GM23338 (cell line): ENCODE measurements at regions not wholly inside any gene's neighbourhood (a gene's known extent, or its start where the extent isn't known, plus 50 kb on each side); places are given as distances from the start of the nearest gene placed in this dataset.

Experiments
- EZH2 ChIP-seq: fragments of 200-600 bp; sonication (generic); IDR thresholded peaks from one replicate; pipeline ENCODE4 v1.8.0; 2017; ENCODE audit warnings: antibody characterized with exemption, mild to moderate bottlenecking, low read depth; ENCODE audit not compliant: unreplicated experiment
- EZH2phosphoT487 ChIP-seq: fragments of 200-600 bp; sonication (generic); IDR thresholded peaks from one replicate; pipeline ENCODE4 v1.8.1; 2018; ENCODE audit warnings: antibody characterized with exemption; ENCODE audit not compliant: unreplicated experiment
- JUNB ChIP-seq: IDR thresholded peaks from one replicate; pipeline ENCODE4 v1.6.1; 2016; ENCODE audit warnings: antibody characterized with exemption; ENCODE audit not compliant: unreplicated experiment
- NANOG ChIP-seq: IDR thresholded peaks from 2 replicates; pipeline ENCODE4 v1.6.1; 2016; ENCODE audit warnings: antibody characterized with exemption, borderline replicate concordance
- POLR2AphosphoS5 ChIP-seq: IDR thresholded peaks from 2 replicates; pipeline ENCODE4 v1.6.1; 2016; ENCODE audit warnings: antibody characterized with exemption, low read depth
- STAT1 ChIP-seq: IDR thresholded peaks from one replicate; pipeline ENCODE4 v1.6.1; 2016; ENCODE audit warnings: antibody characterized with exemption; ENCODE audit not compliant: unreplicated experiment
- TF ChIP-seq, protein P1 (sequence below), 2 experiments: fragments of 200-600 bp in 1 of 2; sonication (generic) in 1 of 2; conservative IDR thresholded peaks; 2 replicates each; pipeline versions ENCODE4 v1.5.1 to v1.6.1; 2016 to 2017; ENCODE audit warnings: antibody characterized with exemption in 2 of 2, low read depth in 2 of 2, mild to moderate bottlenecking in 2 of 2, moderate library complexity in 1 of 2
- TF ChIP-seq, protein P2 (sequence below): IDR thresholded peaks from one replicate; pipeline ENCODE4 v1.6.1; 2018; ENCODE audit warnings: antibody characterized with exemption; ENCODE audit not compliant: unreplicated experiment

DNA sequence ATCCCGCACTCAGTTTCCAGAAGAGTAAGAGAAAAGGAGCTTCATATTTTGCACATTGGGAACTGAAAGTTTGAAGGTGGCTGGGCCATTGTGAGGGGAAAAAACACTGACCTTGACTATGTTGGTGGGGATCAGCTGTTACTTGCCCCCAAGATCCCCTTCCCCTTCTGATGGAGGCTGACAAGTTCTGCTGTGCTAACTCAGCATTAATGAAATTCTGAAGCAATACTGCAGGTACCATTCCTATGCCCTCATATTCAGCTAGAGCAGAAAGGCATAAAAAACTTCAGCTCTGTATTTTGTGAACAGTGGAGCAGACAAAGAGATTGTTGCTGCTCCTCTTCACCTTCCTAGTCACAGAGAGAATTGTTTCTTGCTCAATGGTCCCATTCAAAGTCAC is 1013.8 kb upstream of the C9orf72 start:
- TF ChIP-seq, protein P1, sequence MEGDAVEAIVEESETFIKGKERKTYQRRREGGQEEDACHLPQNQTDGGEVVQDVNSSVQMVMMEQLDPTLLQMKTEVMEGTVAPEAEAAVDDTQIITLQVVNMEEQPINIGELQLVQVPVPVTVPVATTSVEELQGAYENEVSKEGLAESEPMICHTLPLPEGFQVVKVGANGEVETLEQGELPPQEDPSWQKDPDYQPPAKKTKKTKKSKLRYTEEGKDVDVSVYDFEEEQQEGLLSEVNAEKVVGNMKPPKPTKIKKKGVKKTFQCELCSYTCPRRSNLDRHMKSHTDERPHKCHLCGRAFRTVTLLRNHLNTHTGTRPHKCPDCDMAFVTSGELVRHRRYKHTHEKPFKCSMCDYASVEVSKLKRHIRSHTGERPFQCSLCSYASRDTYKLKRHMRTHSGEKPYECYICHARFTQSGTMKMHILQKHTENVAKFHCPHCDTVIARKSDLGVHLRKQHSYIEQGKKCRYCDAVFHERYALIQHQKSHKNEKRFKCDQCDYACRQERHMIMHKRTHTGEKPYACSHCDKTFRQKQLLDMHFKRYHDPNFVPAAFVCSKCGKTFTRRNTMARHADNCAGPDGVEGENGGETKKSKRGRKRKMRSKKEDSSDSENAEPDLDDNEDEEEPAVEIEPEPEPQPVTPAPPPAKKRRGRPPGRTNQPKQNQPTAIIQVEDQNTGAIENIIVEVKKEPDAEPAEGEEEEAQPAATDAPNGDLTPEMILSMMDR (conservative IDR thresholded peaks at IDR 0.05; ENCODE audit: low read depth in 2 of 2): no peak
- TF ChIP-seq POLR2AphosphoS5 (no peak), EZH2 (no peak), JUNB (no peak), EZH2phosphoT487 (no peak), STAT1 (no peak), NANOG (no peak)
- TF ChIP-seq, protein P2, sequence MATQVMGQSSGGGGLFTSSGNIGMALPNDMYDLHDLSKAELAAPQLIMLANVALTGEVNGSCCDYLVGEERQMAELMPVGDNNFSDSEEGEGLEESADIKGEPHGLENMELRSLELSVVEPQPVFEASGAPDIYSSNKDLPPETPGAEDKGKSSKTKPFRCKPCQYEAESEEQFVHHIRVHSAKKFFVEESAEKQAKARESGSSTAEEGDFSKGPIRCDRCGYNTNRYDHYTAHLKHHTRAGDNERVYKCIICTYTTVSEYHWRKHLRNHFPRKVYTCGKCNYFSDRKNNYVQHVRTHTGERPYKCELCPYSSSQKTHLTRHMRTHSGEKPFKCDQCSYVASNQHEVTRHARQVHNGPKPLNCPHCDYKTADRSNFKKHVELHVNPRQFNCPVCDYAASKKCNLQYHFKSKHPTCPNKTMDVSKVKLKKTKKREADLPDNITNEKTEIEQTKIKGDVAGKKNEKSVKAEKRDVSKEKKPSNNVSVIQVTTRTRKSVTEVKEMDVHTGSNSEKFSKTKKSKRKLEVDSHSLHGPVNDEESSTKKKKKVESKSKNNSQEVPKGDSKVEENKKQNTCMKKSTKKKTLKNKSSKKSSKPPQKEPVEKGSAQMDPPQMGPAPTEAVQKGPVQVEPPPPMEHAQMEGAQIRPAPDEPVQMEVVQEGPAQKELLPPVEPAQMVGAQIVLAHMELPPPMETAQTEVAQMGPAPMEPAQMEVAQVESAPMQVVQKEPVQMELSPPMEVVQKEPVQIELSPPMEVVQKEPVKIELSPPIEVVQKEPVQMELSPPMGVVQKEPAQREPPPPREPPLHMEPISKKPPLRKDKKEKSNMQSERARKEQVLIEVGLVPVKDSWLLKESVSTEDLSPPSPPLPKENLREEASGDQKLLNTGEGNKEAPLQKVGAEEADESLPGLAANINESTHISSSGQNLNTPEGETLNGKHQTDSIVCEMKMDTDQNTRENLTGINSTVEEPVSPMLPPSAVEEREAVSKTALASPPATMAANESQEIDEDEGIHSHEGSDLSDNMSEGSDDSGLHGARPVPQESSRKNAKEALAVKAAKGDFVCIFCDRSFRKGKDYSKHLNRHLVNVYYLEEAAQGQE: no peak
